HG03571 (cell line): ENCODE measurements at regions not wholly inside any gene's neighbourhood (a gene's known extent, or its start where the extent isn't known, plus 50 kb on each side); places are given as distances from the start of the nearest gene placed in this dataset.

Experiments
- ATAC-seq: cut with Tn5 transposase; IDR thresholded peaks from one replicate; pipeline ENCODE4 v1.9.1; 2021; ENCODE audit not compliant: unreplicated experiment

DNA sequence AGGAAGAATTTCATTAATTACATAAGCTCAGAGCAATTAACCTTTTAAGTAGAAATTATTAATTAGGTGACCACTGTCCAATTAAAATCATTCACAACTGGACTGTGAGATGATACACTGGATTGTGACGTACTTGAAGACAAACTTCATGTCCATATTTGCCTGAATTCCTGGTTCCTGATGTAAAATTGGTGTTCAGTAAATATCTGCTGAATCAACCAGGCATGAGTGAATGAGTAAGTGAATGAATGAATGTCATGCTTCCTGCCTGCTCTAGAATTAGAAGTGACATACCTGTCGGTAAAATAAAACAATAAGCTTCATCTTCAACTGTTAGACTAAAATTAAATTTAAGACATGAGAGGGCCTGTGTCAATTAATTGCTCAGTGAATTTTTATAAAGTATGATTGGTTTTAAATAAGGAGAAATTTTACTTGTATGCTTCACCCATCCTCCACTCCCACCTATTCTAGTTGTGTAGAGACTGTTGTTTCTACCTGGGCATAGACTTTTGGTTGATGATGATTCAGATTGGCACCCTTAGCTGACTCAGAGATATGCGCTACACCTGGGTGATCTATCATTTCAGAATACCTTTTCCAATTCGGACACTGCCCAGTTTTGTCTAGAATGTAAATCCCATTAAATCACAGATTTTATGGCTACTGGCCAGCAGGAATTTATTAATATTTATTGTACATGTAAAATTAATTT is 56.9 kb upstream of the PTGS2 start:
- ATAC-seq, result no peak

GRCh38 chr1:186735463-186735862 is 55.2 kb upstream of the PTGS2 start:
- ATAC-seq, result no peak

DNA sequence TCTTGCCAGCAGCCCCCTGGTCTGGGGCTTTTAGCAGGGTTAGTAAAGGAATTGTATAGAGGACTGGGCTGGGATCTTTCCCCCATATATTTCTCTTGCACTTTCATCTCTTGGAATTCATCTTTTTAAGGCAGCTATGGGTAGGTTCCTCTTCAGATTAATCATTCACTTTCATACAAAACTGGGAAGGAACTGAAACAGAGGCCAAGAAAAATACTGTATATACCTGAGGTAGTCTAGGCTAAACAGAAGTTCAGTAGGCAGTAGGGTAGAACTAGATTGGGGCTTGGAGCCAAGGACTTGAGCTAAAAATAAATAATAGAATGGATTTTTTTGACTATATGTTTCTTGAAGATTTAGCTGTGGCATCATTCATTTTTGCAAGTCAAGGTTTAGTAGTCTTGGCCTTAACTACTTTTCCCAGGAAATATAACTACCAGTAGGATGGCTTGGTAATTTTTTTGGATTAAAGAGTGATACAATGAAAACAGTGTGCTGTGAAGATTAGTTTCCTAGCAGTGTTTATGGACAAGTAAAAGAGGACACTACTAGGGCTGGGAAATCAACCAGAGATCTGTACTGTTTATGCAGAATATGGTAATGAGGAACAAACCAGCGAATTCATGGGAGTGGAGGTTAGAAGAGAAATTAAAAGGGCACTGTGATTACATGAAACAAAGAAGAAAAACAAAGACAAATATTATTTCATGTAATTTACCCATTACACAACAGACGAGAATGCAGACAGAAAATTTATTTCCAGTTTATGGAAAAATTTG is 50.9 kb upstream of the PTGS2 start:
- no peak for ATAC-seq
